C4-2B (cell line): ENCODE measurements at regions not wholly inside any gene's neighbourhood (a gene's known extent, or its start where the extent isn't known, plus 50 kb on each side); places are given as distances from the start of the nearest gene placed in this dataset.

Source experiments
- H3K27ac ChIP-seq: fragments of 450-650 bp; 2 replicates; pipeline ENCODE4 v1.5.1; 2017
- ZFX ChIP-seq: fragments of 450-650 bp; IDR thresholded peaks from 2 replicates; pipeline ENCODE4 v1.6.1; 2017
- TF ChIP-seq, protein P1 (sequence below): fragments of 450-650 bp; conservative IDR thresholded peaks from 2 replicates; pipeline ENCODE4 v1.5.1; 2017; ENCODE audit warnings: mild to moderate bottlenecking

DNA sequence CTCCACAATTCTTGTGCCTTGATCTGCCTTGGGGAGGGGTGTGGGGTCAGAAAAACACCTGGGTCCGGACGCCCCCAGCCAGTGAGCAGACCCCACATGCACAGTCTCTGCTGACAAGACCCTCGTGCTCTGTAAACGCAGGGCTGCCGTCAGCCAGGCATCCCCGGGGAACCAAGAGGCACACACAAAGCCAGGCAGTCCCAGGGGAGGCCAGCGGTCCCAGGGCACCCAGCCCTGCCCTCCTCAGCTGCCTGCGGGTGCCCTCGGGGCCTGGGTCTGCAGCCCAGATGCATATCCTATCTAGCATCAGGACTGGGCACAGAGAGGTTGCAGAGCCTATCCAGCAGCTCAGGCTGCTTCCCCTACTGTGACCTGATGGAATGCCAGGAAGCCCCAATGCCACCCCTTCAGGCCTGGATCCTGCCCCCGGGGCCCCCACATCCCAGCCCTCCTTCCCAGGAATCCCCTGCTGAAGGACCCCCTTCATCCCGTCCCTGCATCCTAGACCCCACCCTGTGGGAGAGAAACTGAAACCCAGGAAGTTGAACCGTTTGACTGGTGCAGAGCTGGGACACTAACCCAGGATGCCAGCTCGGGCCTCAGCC, 92.4 kb downstream of the MICALL2 start:
- no peak overlapping the region for H3K27ac ChIP-seq

DNA sequence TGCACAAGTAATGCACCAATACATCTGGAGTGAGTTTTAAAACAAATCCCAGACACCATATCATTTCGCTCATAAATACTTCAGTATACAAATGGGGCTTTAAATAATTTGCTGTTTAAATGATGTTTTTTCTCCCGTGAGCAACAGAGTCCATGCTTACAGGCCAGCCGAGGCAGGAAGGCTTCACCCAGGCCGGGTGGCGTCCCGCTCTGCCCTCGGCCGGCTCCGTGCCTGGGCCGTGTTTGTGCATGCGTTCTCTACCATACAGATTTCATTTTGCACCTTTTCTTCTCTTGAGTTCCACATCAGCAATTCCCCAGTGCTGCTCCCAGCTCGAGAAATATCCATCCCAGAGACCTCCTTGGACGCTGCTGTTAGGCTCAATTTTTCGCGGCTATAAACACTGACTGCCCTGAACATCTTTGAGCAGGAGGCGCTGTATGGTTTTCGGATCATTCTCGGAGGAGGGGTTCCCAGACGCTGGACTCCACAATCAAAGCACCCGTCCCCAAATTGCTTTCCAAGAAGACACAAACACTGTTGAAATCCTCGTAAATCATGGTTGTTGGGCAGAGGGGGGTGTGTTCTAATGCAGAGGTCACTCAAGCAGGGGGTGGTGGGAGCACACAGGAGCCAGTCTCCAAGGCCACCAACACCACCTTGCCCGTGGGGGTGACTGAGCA, 91.6 kb downstream of the MICALL2 start:
- H3K27ac ChIP-seq, result no peak overlapping the region

More for the DNA sequence above, 92.4 kb downstream of the MICALL2 start:
- TF ChIP-seq ZFX, result no peak
- TF ChIP-seq, protein P1, sequence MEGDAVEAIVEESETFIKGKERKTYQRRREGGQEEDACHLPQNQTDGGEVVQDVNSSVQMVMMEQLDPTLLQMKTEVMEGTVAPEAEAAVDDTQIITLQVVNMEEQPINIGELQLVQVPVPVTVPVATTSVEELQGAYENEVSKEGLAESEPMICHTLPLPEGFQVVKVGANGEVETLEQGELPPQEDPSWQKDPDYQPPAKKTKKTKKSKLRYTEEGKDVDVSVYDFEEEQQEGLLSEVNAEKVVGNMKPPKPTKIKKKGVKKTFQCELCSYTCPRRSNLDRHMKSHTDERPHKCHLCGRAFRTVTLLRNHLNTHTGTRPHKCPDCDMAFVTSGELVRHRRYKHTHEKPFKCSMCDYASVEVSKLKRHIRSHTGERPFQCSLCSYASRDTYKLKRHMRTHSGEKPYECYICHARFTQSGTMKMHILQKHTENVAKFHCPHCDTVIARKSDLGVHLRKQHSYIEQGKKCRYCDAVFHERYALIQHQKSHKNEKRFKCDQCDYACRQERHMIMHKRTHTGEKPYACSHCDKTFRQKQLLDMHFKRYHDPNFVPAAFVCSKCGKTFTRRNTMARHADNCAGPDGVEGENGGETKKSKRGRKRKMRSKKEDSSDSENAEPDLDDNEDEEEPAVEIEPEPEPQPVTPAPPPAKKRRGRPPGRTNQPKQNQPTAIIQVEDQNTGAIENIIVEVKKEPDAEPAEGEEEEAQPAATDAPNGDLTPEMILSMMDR, result no peak

DNA sequence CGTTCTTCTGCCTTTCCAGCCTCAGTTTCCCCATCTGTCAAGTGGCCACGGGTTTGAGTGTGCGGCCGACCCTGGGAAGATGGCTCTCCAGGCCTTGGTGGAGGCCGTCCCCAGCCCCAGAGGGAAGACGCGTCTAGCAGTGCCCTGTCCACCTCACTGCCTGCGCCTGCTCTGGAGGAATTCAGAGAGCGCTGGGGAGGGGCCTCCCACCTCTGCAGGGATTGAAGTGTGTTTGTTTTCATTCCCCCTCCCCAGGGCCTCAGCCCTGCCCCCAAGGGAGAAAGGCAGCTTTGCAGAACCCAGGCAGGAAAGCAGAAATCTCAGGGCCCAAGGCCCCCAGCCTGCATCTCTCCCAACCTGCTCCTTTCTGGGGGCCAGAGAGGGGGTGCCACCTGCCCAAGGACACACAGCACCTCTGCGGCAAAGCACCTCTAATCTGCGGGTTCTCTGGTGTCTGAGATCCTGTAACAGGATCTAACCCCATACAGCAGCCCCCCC, 91.0 kb downstream of the MICALL2 start:
- TF ChIP-seq, protein P1, result no peak
- TF ChIP-seq ZFX, result no peak
- no peak overlapping the region for H3K27ac ChIP-seq

More for the DNA sequence above, 91.6 kb downstream of the MICALL2 start:
- TF ChIP-seq, protein P1, result no peak
- TF ChIP-seq ZFX, result no peak

DNA sequence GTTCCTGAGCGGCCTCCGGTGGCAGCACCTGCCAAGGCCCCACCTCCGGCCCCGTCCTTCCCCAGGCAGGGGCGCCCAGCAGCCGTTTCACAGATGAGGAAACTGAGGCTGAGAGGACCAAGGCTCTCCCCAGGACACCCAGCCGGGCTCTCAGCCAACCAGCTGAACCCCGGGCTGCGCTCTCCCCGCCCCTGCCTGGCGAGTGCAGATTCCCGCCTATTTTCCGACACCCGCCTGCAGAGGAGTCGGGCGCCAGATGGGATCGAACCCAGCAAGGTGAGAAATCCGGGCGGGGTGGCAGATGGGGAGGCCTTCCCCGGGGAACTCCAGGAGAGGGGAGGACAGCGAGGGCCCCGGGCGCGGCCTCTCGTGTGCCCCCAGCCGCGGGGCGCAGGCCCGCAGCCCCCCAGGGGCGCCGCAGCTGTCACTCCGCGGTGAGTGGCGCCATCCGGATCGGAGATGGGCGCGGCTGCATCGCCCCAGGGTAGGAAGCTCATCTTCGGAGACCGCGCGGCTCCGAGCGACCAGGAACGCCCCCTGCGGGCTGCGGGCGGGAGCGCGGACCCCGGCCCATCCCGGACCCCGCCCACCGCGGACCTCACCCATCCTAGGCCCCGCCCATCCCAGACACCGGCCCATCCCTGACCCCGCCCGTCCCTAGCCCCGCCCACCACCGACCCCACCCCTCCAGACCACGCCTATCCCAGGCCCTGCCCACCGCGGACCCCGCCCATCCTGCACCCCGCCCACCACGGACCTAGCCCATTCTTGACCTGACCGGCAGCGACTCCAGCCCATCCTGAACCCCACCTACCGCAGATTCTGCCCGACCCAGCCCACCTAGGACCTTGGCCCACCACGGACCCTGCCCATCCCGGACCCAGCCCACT, 90.3 kb downstream of the MICALL2 start:
- H3K27ac ChIP-seq, result no peak overlapping the region

DNA sequence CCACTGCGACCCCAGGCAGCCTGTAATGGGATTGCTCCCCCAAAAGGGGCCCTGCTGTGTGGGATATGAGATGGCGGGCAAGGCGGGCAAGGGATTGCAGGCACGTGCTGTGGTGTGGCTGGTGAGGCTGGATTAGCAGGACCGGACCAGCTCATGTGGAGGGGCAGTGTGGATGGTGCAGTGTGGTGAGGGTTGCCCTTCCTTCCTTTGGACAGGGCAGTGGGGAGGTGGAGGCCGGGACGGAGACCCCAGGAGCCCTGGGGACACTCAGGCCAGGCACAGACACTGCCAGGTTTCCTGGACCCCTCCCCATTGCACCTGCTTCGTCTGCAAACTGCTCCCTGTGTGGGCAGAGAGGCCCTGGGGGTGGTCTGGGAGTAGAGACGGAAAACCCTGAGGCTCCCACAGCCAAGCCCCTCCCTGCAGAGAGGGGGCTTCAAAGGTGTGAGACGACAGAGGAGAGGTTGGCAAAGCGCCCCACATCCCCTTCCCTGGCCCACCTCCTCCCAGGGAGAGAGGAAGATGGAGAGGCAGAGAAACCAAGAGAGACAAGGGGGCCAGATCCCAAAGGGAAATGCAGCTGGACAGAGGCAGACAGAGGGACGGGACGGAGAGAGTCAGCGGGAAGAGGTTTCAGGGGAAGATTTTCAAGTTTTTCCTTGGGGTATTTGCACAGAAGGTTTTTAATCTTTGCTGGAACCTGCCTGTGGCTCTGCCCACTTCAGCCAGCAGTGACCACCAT, 89.2 kb downstream of the MICALL2 start:
- no peak for TF ChIP-seq ZFX
- TF ChIP-seq, protein P1, result no peak
- H3K27ac ChIP-seq, result no peak overlapping the region

More for the DNA sequence above, 90.3 kb downstream of the MICALL2 start:
- TF ChIP-seq, protein P1, result no peak; the same call in 1 of the 2 replicates
- TF ChIP-seq ZFX, result no peak

DNA sequence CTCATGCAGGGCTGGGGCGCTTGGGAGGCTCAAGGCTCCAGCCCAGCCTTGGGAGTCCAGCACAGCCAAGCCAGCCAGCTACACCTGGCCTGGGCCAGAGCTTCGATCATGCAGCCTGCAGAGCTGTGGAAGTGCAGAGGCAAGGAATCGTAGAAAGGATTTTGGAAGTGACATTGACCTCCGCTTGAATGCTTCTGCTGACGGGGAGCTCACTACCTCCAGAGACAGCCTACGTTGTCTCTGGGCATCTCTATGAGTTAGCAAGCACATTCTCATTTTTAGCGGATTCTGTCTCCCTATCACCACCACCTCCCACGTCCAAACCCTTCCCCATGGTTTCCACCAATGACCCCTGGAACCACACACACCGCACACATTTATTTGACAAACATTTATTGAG, 88.5 kb downstream of the MICALL2 start:
- TF ChIP-seq ZFX, result no peak
- TF ChIP-seq, protein P1, result no peak
- no peak overlapping the region for H3K27ac ChIP-seq
